Mammary epithelial cell (primary cell): ENCODE measurements at regions not wholly inside any gene's neighbourhood (a gene's known extent, or its start where the extent isn't known, plus 50 kb on each side); places are given as distances from the start of the nearest gene placed in this dataset.

Experiments used
- CTCF ChIP-seq, 2 donors: IDR thresholded peaks in 1 of 2; conservative IDR thresholded peaks in 1 of 2; 2 replicates each; pipeline ENCODE4 v1.5.1; 2011 to 2012; ENCODE audit warnings: inconsistent platforms in 2 of 2, low read length in 2 of 2, mild to moderate bottlenecking in 2 of 2, control low read depth in 1 of 2, low read depth in 1 of 2; ENCODE audit not compliant: insufficient read depth in 1 of 2; ENCODE audit errors: extremely low read depth in 1 of 2
- EZH2 ChIP-seq: IDR thresholded peaks from 2 replicates; pipeline ENCODE4 v1.6.1; 2012; ENCODE audit warnings: low read length, inconsistent platforms, borderline replicate concordance

DNA sequence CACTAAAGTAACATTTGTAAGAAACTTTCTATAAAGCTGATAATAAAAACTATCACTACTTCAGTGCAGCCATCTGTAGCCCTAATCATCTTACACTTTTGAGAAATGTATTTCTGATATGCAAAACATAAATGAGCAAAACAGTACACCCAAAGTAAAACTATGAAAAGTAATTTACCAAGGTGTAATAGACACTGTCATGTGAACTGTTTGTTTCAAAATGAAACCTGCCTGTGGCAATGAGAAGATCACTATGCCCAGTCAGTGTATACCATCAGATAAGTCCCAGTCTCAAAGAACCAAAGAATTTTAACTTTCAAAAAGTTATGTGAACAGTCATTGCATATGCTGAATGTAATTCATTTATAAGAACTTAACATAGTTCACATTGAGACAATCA is 398.1 kb downstream of the CDC14C start:
- no peak for TF ChIP-seq CTCF (conservative IDR thresholded peaks at IDR 0.05 in 1 of 2, IDR thresholded peaks at IDR 0.05 in 1 of 2; ENCODE audit: extremely low read depth in 1 of 2, insufficient read depth in 1 of 2, low read depth in 1 of 2, low read length in 2 of 2)
- TF ChIP-seq EZH2 = no peak
